Stimulated activated naive B cell treated with anti-CD40 and anti-IgM and Interleukin-4, amounts not matched to agents 10 μg/mL and 1 μg/mL and 100 μg/mL, for 72 hours (primary cell): ENCODE measurements at regions not wholly inside any gene's neighbourhood (a gene's known extent, or its start where the extent isn't known, plus 50 kb on each side); places are given as distances from the start of the nearest gene placed in this dataset.

Source experiments
- ATAC-seq, 2 donors: fragments of 150-1000 bp; cut with Tn5 transposase; replicated peaks; 2 replicates each; pipeline ENCODE4 v1.10.0; 2021; ENCODE audit warnings: moderate library complexity in 1 of 2
- DNase-seq: peaks from one replicate; pipeline ENCODE4 v3.0.0; 2021
- H3K27ac Mint-ChIP-seq: one replicate; pipeline ENCODE4 v1.8.0; 2022; ENCODE audit warnings: mild to moderate bottlenecking, mixed read lengths
- H3K27me3 Mint-ChIP-seq, 2 donors: one replicate each; pipeline ENCODE4 v1.8.0; 2022; ENCODE audit warnings: mixed read lengths in 2 of 2
- H3K36me3 Mint-ChIP-seq, 2 donors: one replicate each; pipeline ENCODE4 v1.8.0; 2022; ENCODE audit warnings: mixed read lengths in 2 of 2, mild to moderate bottlenecking in 1 of 2
- H3K4me1 Mint-ChIP-seq, 2 donors: one replicate each; pipeline ENCODE4 v1.8.0; 2022; ENCODE audit warnings: mixed read lengths in 2 of 2, mild to moderate bottlenecking in 1 of 2
- H3K4me3 Mint-ChIP-seq, 2 donors: one replicate each; pipeline ENCODE4 v1.8.0; 2022; ENCODE audit warnings: mild to moderate bottlenecking in 2 of 2, mixed read lengths in 2 of 2, moderate library complexity in 1 of 2
- H3K9me3 Mint-ChIP-seq, 2 donors: one replicate each; pipeline ENCODE4 v1.8.0; 2022; ENCODE audit warnings: mixed read lengths in 2 of 2, mild to moderate bottlenecking in 1 of 2

DNA sequence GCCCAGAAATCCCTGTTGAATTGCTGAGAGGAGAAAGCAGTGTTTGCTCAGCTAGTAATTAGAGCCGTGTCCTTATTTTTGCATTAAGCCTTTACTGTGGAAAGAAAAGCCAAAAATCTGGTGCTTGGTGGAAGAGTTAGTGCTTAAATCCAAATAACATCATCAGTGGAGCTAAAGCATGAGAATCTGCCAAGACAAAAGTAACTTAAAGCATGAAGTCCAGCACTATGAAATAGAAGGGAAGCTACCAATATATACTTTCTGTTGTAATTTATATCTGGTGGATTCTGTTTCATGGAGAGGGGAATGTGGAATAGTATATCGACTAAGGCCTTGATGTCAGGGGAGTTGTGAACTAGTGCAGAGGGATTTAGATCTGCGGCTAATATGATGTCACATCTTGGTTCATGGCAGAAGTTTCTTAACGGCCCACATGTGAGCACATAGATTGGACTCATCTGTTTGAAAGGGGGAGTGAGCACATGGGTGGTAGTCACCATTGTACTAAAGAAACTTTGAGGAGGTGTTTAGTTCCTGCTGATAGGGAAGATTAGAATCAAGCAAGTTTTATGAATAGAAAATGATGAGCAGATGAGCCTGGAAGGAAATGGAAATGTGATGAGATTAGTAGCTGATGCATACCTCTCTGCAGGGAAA, 224.4 kb upstream of the MTNR1B start:
- no peak overlapping the region for H3K4me3 Mint-ChIP-seq

GRCh38 chr11:92750794-92751193, 218.7 kb upstream of the MTNR1B start:
- no peak overlapping the region for H3K27ac Mint-ChIP-seq
- H3K4me3 Mint-ChIP-seq: no peak overlapping the region
- ATAC-seq (no peak), DNase-seq (no peak)
- no peaks in the 10 kb centered on the region for H3K27me3 Mint-ChIP-seq
- H3K4me1 Mint-ChIP-seq: no peaks in the 10 kb centered on the region
- no peaks in the 10 kb centered on the region for H3K36me3 Mint-ChIP-seq
- H3K9me3 Mint-ChIP-seq: peaks cover 1 to 4% of the 10 kb centered on the region in 2 donors

More for the DNA sequence above, 224.4 kb upstream of the MTNR1B start:
- DNase-seq (no peak), ATAC-seq (no peak)
- H3K36me3 Mint-ChIP-seq: no peaks in the 10 kb centered on the region
- no peak overlapping the region for H3K27ac Mint-ChIP-seq
- peaks cover 1 to 4% of the 10 kb centered on the region in 2 donors for H3K9me3 Mint-ChIP-seq
- no peaks in the 10 kb centered on the region for H3K4me1 Mint-ChIP-seq
- no peaks in the 10 kb centered on the region for H3K27me3 Mint-ChIP-seq

DNA sequence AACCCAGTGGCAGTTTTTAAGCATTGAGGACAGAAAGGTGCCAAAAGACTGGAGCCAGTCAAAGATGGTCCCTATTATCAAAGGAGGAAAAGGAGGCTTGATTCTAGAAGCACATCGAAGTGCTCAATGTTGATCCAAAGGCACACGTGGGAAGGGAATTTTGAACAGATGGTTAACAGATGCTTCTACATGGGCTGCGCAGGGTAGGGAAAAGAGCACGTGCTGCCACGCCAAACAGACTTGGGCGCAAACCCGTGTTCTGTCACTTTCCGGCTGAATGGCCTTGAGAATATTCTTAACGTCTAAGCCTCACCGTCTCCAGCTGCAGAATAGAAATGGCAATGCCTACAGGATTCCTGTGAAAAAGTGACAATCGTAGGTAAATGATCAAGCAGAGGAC, 217.9 kb upstream of the MTNR1B start:
- no peak overlapping the region for H3K4me3 Mint-ChIP-seq
- H3K36me3 Mint-ChIP-seq: no peaks in the 10 kb centered on the region
- no peak for ATAC-seq
- no peak for DNase-seq
- peaks cover 1 to 4% of the 10 kb centered on the region in 2 donors for H3K9me3 Mint-ChIP-seq
- no peaks in the 10 kb centered on the region for H3K4me1 Mint-ChIP-seq
- no peaks in the 10 kb centered on the region for H3K27me3 Mint-ChIP-seq
- H3K27ac Mint-ChIP-seq: no peak overlapping the region

DNA sequence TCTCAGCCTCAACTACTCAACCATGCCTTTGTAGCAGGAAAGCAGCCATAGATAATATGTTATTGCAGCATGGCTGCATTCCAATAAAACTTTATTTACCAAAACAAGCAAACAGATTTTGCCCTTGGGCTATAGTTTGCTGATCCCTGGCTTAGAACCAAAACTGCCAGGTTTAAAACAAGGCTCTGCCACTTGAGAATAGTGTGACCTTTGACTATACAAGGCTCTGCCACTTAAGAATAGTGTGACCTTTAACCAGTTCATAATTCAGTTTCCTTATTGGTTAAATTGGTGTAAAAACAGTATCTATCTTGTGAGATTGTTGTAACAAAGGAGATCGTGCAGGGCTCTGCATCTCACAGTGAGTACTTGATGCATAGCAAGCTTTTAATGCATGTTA, 217.3 kb upstream of the MTNR1B start:
- no peaks in the 10 kb centered on the region for H3K27me3 Mint-ChIP-seq
- no peaks in the 10 kb centered on the region for H3K4me1 Mint-ChIP-seq
- H3K4me3 Mint-ChIP-seq: no peak overlapping the region
- H3K27ac Mint-ChIP-seq: no peak overlapping the region
- H3K9me3 Mint-ChIP-seq: peaks cover 1 to 4% of the 10 kb centered on the region in 2 donors
- ATAC-seq (no peak), DNase-seq (no peak)
- no peaks in the 10 kb centered on the region for H3K36me3 Mint-ChIP-seq

DNA sequence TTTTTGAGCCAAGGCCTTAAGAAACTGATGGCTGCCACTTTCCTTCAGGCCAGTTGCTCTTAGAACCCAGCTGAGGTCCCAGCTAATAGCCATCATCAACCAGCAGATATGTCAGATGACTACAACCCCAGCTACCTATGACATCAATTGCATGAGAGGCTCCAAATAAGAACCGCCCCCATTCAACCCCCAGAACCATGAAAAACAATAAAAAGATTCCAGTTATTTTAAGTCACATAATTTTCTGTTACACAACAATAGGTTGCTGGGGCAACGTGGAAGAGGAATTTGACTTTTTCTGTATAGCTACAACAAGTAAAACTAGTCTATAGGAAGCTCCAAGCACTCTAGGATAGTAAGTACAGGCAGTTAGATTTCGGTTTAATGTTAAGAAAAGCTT, 216.3 kb upstream of the MTNR1B start:
- no peak for DNase-seq
- H3K36me3 Mint-ChIP-seq: no peaks in the 10 kb centered on the region
- no peak overlapping the region for H3K4me3 Mint-ChIP-seq
- ATAC-seq: no peak
- H3K27me3 Mint-ChIP-seq: no peaks in the 10 kb centered on the region
- peaks cover 1 to 4% of the 10 kb centered on the region in 2 donors for H3K9me3 Mint-ChIP-seq
- no peak overlapping the region for H3K27ac Mint-ChIP-seq
- no peaks in the 10 kb centered on the region for H3K4me1 Mint-ChIP-seq

DNA sequence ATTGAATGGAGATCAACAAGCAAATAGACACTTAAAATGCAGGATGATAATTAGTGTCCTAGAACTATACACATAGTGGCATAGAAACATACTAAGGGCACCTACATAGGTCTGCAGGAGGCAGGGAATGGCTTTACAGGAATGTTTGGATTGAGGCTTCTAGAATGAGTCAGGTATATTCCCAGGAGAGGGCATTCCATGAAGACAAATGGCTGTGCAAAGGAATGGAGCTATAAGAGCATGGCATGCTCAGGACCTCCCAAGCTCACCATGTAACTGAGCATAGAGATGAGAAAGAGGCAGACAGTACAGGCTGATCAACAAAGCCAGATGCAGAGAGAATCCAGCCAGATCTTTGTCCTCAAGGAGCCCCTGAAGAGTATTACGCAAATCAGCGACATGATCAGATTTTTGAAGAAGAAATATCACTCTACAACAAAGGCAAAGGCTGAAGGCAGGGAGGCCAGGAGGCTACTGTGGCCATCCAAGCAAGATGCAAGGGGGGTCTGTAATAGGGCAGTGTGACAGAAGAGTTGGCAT, 211.1 kb upstream of the MTNR1B start:
- H3K4me3 Mint-ChIP-seq: no peak overlapping the region
- DNase-seq: no peak

DNA sequence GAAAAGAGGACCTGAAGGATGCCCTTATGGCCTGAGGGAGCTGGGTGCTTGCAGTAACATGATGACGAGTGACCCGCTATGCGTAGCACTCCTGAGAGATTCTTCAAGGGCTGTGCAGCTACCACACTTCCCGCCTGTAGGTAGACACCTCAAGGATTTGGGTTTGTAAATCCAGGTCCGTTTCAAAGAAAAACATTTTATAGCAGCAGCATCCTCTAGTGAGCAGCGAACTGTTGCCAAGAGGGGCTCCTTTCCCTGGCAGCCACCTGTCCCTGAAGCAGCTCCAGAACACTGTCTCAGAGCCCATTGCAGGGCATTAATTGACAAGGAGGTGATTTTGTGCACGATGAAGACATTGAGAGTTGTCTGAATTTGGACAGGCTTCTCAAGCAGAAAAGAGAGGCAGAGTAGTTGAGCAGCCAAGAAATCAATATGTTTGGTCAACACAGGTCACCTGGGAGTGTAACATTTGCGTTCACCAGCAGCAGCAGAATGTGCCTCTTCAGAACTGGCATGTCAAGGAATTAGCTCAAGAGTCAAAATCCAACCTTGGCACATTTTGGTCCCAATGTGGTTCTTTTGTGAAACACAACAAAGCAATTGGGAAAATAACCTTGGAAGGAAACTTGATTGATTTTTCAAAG, 209.8 kb upstream of the MTNR1B start:
- Mint-ChIP-seq H3K27me3 (peaks cover 0 to 4% of the 10 kb centered on the region in 2 donors), H3K27ac (no peak overlapping the region), H3K4me1 (peaks cover 0 to under 1% of the 10 kb centered on the region in 2 donors), H3K36me3 (no peaks in the 10 kb centered on the region), H3K9me3 (no peaks in the 10 kb centered on the region), H3K4me3 (no peak overlapping the region)
- ATAC-seq (no peak), DNase-seq (no peak)

More for the DNA sequence above, 211.1 kb upstream of the MTNR1B start:
- ATAC-seq: no peak
- no peaks in the 10 kb centered on the region for H3K36me3 Mint-ChIP-seq
- peaks cover 0 to 3% of the 10 kb centered on the region in 2 donors for H3K27me3 Mint-ChIP-seq
- H3K4me1 Mint-ChIP-seq: no peaks in the 10 kb centered on the region
- H3K27ac Mint-ChIP-seq: no peak overlapping the region
- no peaks in the 10 kb centered on the region for H3K9me3 Mint-ChIP-seq

DNA sequence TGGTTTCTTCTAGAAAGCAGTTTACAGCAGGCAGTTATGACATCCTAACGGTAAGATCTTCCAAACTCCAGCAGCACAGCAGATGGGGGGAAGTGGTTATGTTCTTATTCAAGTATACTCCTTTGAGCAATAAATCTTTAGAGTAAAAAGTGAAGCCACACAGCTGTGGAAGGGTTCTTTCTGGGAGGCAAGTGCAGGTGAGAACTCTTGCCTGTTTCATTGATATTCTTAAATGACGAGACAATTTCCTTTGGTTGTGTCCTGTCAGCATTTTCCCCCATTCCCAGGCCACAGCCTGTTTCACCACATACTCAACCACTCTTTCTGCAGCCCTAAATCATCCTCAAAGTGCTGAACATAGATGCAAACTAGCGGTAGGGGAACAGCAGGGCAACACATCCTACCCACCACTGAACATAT, 207.3 kb upstream of the MTNR1B start:
- H3K4me1 Mint-ChIP-seq: peaks cover 10 to 24% of the 10 kb centered on the region in 2 donors
- H3K27ac Mint-ChIP-seq: no peak overlapping the region

GRCh38 chr11:92763336-92763735, 206.1 kb upstream of the MTNR1B start:
- DNase-seq (no peak), ATAC-seq (no peak)
- H3K9me3 Mint-ChIP-seq: no peaks in the 10 kb centered on the region
- no peaks in the 10 kb centered on the region for H3K36me3 Mint-ChIP-seq
- H3K4me3 Mint-ChIP-seq: no peak overlapping the region
- peaks cover 10 to 20% of the 10 kb centered on the region in 2 donors for H3K27me3 Mint-ChIP-seq
- no peak overlapping the region for H3K27ac Mint-ChIP-seq
- H3K4me1 Mint-ChIP-seq: peaks cover 10 to 29% of the 10 kb centered on the region in 2 donors

More for the DNA sequence above, 207.3 kb upstream of the MTNR1B start:
- H3K27me3 Mint-ChIP-seq: peaks cover 3 to 12% of the 10 kb centered on the region in 2 donors
- no peak for ATAC-seq
- H3K36me3 Mint-ChIP-seq: no peaks in the 10 kb centered on the region
- no peaks in the 10 kb centered on the region for H3K9me3 Mint-ChIP-seq
- no peak overlapping the region for H3K4me3 Mint-ChIP-seq
- no peak for DNase-seq

DNA sequence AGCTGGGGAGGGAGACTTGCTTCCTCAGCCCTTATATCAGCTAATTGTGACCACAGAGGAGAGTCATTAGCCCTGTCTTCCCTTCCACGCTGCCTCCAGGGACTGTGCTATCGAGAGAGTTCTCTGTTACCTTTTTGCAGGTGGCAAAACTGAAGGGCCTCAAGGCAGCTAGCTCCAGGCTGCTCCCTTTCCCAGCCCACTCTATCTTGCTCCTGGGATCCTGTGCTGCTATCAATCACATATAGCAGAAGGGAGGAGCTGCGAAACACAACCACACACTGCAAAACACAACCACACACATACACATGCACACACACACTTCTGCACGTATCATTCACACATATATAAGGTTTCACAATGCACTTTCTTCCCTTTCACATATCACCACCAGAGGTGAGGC, 205.3 kb upstream of the MTNR1B start:
- no peak overlapping the region for H3K27ac Mint-ChIP-seq
- no peak for DNase-seq
- H3K4me1 Mint-ChIP-seq: peaks cover 10 to 29% of the 10 kb centered on the region in 2 donors
- H3K4me3 Mint-ChIP-seq: no peak overlapping the region
- H3K36me3 Mint-ChIP-seq: no peaks in the 10 kb centered on the region
- no peak for ATAC-seq
- H3K27me3 Mint-ChIP-seq: peaks cover 10 to 20% of the 10 kb centered on the region in 2 donors
- H3K9me3 Mint-ChIP-seq: no peaks in the 10 kb centered on the region

DNA sequence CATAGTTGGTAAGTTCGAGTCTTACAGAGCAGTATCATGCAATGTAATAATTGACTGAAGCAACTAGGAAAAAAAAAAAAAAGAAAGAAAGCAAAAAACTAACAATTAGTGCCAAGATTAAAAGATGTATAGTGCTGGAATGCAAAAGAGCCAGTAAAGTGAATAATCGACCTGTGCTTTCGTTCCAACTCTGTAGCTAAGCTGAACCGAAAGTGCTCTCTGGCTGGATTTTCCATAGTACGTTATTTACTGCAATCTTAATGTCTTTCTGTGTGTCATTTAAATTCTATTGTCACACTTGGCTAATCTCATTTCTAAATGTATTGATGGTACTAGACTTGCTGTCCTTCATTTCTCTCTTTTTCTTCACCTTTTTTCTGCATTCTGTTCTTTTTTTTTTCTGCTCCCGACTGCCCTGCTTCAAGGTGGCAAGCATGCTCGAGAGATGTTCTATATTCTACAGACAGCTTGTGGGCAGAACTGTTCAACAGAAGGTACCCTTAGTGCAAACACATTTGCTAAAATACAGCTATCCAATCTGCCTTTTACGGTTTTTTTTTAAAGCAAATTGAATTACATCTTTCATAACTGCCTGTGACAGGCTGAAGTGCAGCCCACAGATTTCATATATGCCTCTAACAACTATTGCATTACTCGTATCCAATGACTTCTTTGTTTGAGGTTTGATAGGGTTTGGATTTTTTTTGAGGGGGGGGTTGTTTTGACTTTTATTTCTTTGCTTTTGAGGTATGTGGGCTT, 204.2 kb upstream of the MTNR1B start:
- H3K4me1 Mint-ChIP-seq: peaks cover 10 to 29% of the 10 kb centered on the region in 2 donors
- peak overlapping the region in 1 of 2 donors; percentile 63 for H3K4me3 Mint-ChIP-seq
- peaks cover 10 to 20% of the 10 kb centered on the region in 2 donors for H3K27me3 Mint-ChIP-seq
- DNase-seq: no peak
- H3K36me3 Mint-ChIP-seq: no peaks in the 10 kb centered on the region
- no peak for ATAC-seq
- no peaks in the 10 kb centered on the region for H3K9me3 Mint-ChIP-seq
- no peak overlapping the region for H3K27ac Mint-ChIP-seq

DNA sequence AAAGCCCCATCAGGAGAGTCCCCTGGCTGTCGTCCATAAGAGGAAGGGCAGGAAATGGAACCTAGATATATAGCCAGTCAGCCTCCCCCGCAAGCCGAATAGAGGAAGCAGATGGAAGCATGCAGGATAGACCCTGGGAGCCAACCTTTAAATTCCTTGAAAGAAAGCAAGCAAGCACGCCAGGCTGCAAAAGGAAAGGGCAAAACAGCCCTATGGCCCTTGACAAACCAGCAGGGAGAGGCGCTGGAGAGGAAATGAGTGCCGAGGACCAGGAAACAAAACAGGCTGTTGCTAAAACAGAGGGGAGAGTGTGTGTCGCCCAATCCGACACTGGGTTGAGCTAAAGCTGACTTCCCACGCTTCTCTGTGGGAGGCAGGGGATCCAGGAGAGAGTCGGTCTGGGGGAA, 203.5 kb upstream of the MTNR1B start:
- peak overlapping the region; percentile 50 to 63 for H3K4me3 Mint-ChIP-seq
- DNase-seq (no peak), ATAC-seq (peak; percentile 44 to 62)
- H3K27me3 Mint-ChIP-seq: peaks cover 12 to 20% of the 10 kb centered on the region in 2 donors
- no peaks in the 10 kb centered on the region for H3K36me3 Mint-ChIP-seq
- no peak overlapping the region for H3K27ac Mint-ChIP-seq
- peaks cover 10 to 32% of the 10 kb centered on the region in 2 donors for H3K4me1 Mint-ChIP-seq
- H3K9me3 Mint-ChIP-seq: no peaks in the 10 kb centered on the region

DNA sequence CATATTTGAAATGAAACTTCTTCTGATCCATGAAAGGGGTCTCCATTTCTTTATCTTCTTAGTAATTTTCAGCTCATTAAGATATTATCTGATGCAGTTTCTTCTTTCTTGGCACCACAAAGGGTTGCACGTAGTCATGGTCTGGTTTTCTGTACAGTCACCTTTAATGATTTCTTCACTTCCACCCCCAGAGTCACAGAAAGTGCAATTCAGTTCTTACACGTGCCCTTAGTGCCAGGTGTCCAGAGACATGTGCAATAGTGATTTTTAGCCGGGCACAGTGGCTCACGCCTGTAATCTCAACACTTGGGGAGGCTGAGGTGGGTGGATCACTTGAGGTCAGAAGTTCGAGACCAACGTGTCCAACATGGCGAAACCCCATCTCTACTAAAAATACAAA, 202.8 kb upstream of the MTNR1B start:
- Mint-ChIP-seq H3K27ac (no peak overlapping the region), H3K9me3 (no peaks in the 10 kb centered on the region), H3K4me1 (peaks cover 13 to 39% of the 10 kb centered on the region in 2 donors), H3K27me3 (peaks cover 19 to 20% of the 10 kb centered on the region in 2 donors), H3K36me3 (no peaks in the 10 kb centered on the region), H3K4me3 (no peak overlapping the region)
- ATAC-seq: peak; percentile 24 to 32
- no peak for DNase-seq

- peaks cover 13 to 40% of the 10 kb centered on the region in 2 donors for H3K4me1 Mint-ChIP-seq
- no peak for ATAC-seq
- H3K27me3 Mint-ChIP-seq: peaks cover 19 to 20% of the 10 kb centered on the region in 2 donors
- no peak overlapping the region for H3K27ac Mint-ChIP-seq
- H3K9me3 Mint-ChIP-seq: no peaks in the 10 kb centered on the region
- H3K4me3 Mint-ChIP-seq: no peak overlapping the region
- no peak for DNase-seq
- H3K36me3 Mint-ChIP-seq: no peaks in the 10 kb centered on the region
These were observed 202.0 kb upstream of the MTNR1B start for GRCh38 chr11:92767416-92767815.
